SK-N-SH (cell line): ENCODE measurements at regions not wholly inside any gene's neighbourhood (a gene's known extent, or its start where the extent isn't known, plus 50 kb on each side); places are given as distances from the start of the nearest gene placed in this dataset.

Experiments used
- CTCF ChIA-PET: fragments of 300-600, 350-600 bp; formaldehyde crosslinking; extraction: SDS; loops from one replicate; lab custom pipeline; 2021; lab: Yijun Ruan, JAX
- POLR2A ChIA-PET: fragments of 350-600 bp; sonication (Branson Sonifier 250); formaldehyde crosslinking; extraction: SDS; loops from one replicate; lab custom pipeline; 2020; ENCODE audit warnings: antibody characterized with exemption, inconsistent platforms; lab: Yijun Ruan, JAX
- DNase-seq: peaks from one replicate; pipeline ENCODE4 v3.0.0; 2012
- H2AFZ ChIP-seq: fragments of 200-600 bp; sonication (generic); 2 replicates; pipeline ENCODE4 v1.8.1; 2016; ENCODE audit warnings: antibody characterized with exemption, mild to moderate bottlenecking, low read depth
- H3F3A ChIP-seq: fragments of 200-600 bp; sonication (generic); replicated peaks from 2 replicates; pipeline ENCODE3; 2016; ENCODE audit warnings: antibody characterized with exemption, mild to moderate bottlenecking; ENCODE audit not compliant: insufficient read depth
- H3K27ac ChIP-seq, 2 experiments: fragments of 200-500 bp in 1 of 2; fragments of 200-600 bp in 1 of 2; sonication (Bioruptor generic) in 1 of 2; sonication (generic), shearing (Covaris generic) in 1 of 2; 2 replicates each; pipeline versions ENCODE4 v1.5.1 to v1.6.1; 2014 to 2016; ENCODE audit warnings: low read depth in 2 of 2, inconsistent platforms in 1 of 2, low read length in 1 of 2, mild to moderate bottlenecking in 1 of 2, mixed read lengths in 1 of 2
- H3K27me3 ChIP-seq: fragments of 200-600 bp; sonication (generic), shearing (Covaris generic); 2 replicates; pipeline ENCODE4 v1.6.1; 2016; ENCODE audit warnings: mixed run types; ENCODE audit not compliant: insufficient read depth
- H3K36me3 ChIP-seq, 2 experiments: fragments of 200-500 bp in 1 of 2; fragments of 200-600 bp in 1 of 2; sonication (Bioruptor generic) in 1 of 2; sonication (generic) in 1 of 2; replicated peaks in 1 of 2; 2 replicates each; pipeline versions ENCODE3 to v1.5.1; 2014 to 2016; ENCODE audit warnings: low read length in 1 of 2, mild to moderate bottlenecking in 1 of 2; ENCODE audit not compliant: insufficient read depth in 2 of 2, control insufficient read depth in 1 of 2
- H3K4me1 ChIP-seq, 2 experiments: fragments of 200-500 bp in 1 of 2; fragments of 200-600 bp in 1 of 2; sonication (Bioruptor generic) in 1 of 2; sonication (generic), shearing (Covaris generic) in 1 of 2; 2 replicates each; pipeline versions ENCODE4 v1.5.1 to v1.6.1; 2014 to 2016; ENCODE audit warnings: low read depth in 1 of 2, low read length in 1 of 2, mixed run types in 1 of 2; ENCODE audit not compliant: insufficient read depth in 2 of 2, control insufficient read depth in 1 of 2
- H3K4me2 ChIP-seq: fragments of 200-600 bp; sonication (generic), shearing (Covaris generic); 2 replicates; pipeline ENCODE4 v1.6.1; 2017; ENCODE audit warnings: mixed run types
- H3K4me3 ChIP-seq, 2 experiments: fragments of 200-500 bp in 1 of 2; fragments of 200-600 bp in 1 of 2; sonication (Bioruptor generic) in 1 of 2; sonication (generic), shearing (Covaris generic) in 1 of 2; 2 replicates each; pipeline versions ENCODE4 v1.5.1 to v1.8.1; 2014 to 2016; ENCODE audit warnings: low read depth in 2 of 2, inconsistent platforms in 1 of 2, low read length in 1 of 2, mild to moderate bottlenecking in 1 of 2, mixed read lengths in 1 of 2, moderate library complexity in 1 of 2
- H3K79me2 ChIP-seq: fragments of 200-600 bp; sonication (generic); 2 replicates; pipeline ENCODE4 v1.8.1; 2017; ENCODE audit warnings: mild to moderate bottlenecking; ENCODE audit not compliant: insufficient read depth
- H3K9ac ChIP-seq: fragments of 200-600 bp; sonication (generic); 2 replicates; pipeline ENCODE4 v1.6.1; 2017; ENCODE audit warnings: mixed run types
- H3K9me2 ChIP-seq: fragments of 200-600 bp; sonication (generic); 2 replicates; pipeline ENCODE4 v1.6.1; 2017; ENCODE audit warnings: mixed run types
- H3K9me3 ChIP-seq: fragments of 200-600 bp; sonication (generic); 2 replicates; pipeline ENCODE4 v1.6.1; 2017; ENCODE audit warnings: mixed run types, mild to moderate bottlenecking, moderate library complexity
- H4K20me1 ChIP-seq: fragments of 200-600 bp; sonication (generic); 2 replicates; pipeline ENCODE4 v1.6.1; 2017; ENCODE audit warnings: mild to moderate bottlenecking, mixed run types; ENCODE audit not compliant: insufficient read depth
- CHD2 ChIP-seq: fragments of 150-350 bp; IDR thresholded peaks from 2 replicates; pipeline ENCODE4 v1.6.1; 2018; ENCODE audit warnings: low read length; ENCODE audit not compliant: partially characterized antibody
- CTCF ChIP-seq: fragments of 200-600 bp; sonication (generic); IDR thresholded peaks from 2 replicates; pipeline ENCODE4 v1.6.1; 2017; ENCODE audit warnings: antibody characterized with exemption, mild to moderate bottlenecking, moderate library complexity
- ELF1 ChIP-seq: IDR thresholded peaks from 2 replicates; pipeline ENCODE4 v1.4.0; 2012
- EP300 ChIP-seq, 2 experiments: IDR thresholded peaks; 2 replicates each; pipeline versions ENCODE4 v1.4.0 to v1.6.1; 2012; ENCODE audit warnings: borderline replicate concordance in 1 of 2, low read depth in 1 of 2, low read length in 1 of 2
- EZH2phosphoT487 ChIP-seq: fragments of 200-600 bp; sonication (generic); IDR thresholded peaks from 2 replicates; pipeline ENCODE4 v1.6.1; 2017; ENCODE audit warnings: low read depth, mixed run types, mild to moderate bottlenecking, antibody characterized with exemption, moderate library complexity, borderline replicate concordance
- FOSL2 ChIP-seq: IDR thresholded peaks from 2 replicates; pipeline ENCODE4 v1.4.0; 2012; ENCODE audit warnings: low read depth, mild to moderate bottlenecking, moderate library complexity, borderline replicate concordance
- FOXJ3 ChIP-seq: sonication (generic); formaldehyde crosslinking; IDR thresholded peaks from 2 replicates; pipeline ENCODE4 v1.5.1; 2020; ENCODE audit warnings: mild to moderate bottlenecking, missing genetic modification reagents
- FOXM1 ChIP-seq: IDR thresholded peaks from 2 replicates; pipeline ENCODE4 v1.4.0; 2012; ENCODE audit warnings: low read depth, mild to moderate bottlenecking
- GABPA ChIP-seq: IDR thresholded peaks from 2 replicates; pipeline ENCODE4 v1.4.0; 2012; ENCODE audit warnings: low read depth, mild to moderate bottlenecking
- GATA2 ChIP-seq: sonication (generic); formaldehyde crosslinking; IDR thresholded peaks from 2 replicates; pipeline ENCODE4 v1.5.0; 2020; ENCODE audit warnings: mild to moderate bottlenecking, missing genetic modification reagents
- IRF3 ChIP-seq: fragments of 150-350 bp; IDR thresholded peaks from 2 replicates; pipeline ENCODE4 v1.6.1; 2016; ENCODE audit warnings: mild to moderate bottlenecking, low read depth, low read length
- JUND ChIP-seq: IDR thresholded peaks from 2 replicates; pipeline ENCODE4 v1.4.0; 2012
- MAX ChIP-seq: IDR thresholded peaks from 2 replicates; pipeline ENCODE4 v1.4.0; 2012; ENCODE audit warnings: low read depth
- NRF1 ChIP-seq: IDR thresholded peaks from 2 replicates; pipeline ENCODE4 v1.6.1; 2012; ENCODE audit warnings: low read depth, mild to moderate bottlenecking, low read length
- RAD21 ChIP-seq: IDR thresholded peaks from 2 replicates; pipeline ENCODE4 v1.6.1; 2012; ENCODE audit warnings: mild to moderate bottlenecking, low read length
- RCOR1 ChIP-seq: fragments of 150-350 bp; IDR thresholded peaks from 2 replicates; pipeline ENCODE4 v1.6.1; 2017; ENCODE audit warnings: antibody characterized with exemption, low read length
- REST ChIP-seq: IDR thresholded peaks from 2 replicates; pipeline ENCODE4 v1.6.1; 2012; ENCODE audit warnings: mild to moderate bottlenecking, low read depth, low read length, moderate library complexity
- SIN3A ChIP-seq: IDR thresholded peaks from 2 replicates; pipeline ENCODE4 v1.6.1; 2012; ENCODE audit warnings: low read depth, mild to moderate bottlenecking, low read length, moderate library complexity, borderline replicate concordance
- TAF1 ChIP-seq: IDR thresholded peaks from 2 replicates; pipeline ENCODE4 v1.6.1; 2012; ENCODE audit warnings: low read depth, mild to moderate bottlenecking, low read length, moderate library complexity, borderline replicate concordance
- TEAD4 ChIP-seq: IDR thresholded peaks from 2 replicates; pipeline ENCODE4 v1.4.0; 2012; ENCODE audit warnings: mild to moderate bottlenecking, borderline replicate concordance; ENCODE audit not compliant: insufficient read depth
- ZBTB33 ChIP-seq: IDR thresholded peaks from 2 replicates; pipeline ENCODE4 v1.4.0; 2012; ENCODE audit warnings: low read depth, borderline replicate concordance
- WGBS: methylation state at CpG from one replicate; pipeline ENCODE4 v1.1.6; 2017; ENCODE audit warnings: low lambda C conversion rate; 5-methylcytosine and 5-hydroxymethylcytosine counted together

GRCh38 chr1:62954758-62955157 is 170.8 kb downstream of the ATG4C start:
- Histone ChIP-seq H3K9ac (no peak overlapping the region), H4K20me1 (no peaks in the 10 kb centered on the region), H3K27ac (no peak overlapping the region), H3K4me3 (no peak overlapping the region), H2AFZ (no peak overlapping the region), H3K27me3 (no peaks in the 10 kb centered on the region; the same call in 1 of the 2 replicates), H3K9me3 (no peaks in the 10 kb centered on the region), H3K36me3 (no peaks in the 10 kb centered on the region), H3K4me2 (no peak overlapping the region), H3K4me1 (no peaks in the 10 kb centered on the region), H3K9me2 (peaks cover 3% of the 10 kb centered on the region; the same call in 1 of the 2 replicates), H3K79me2 (no peaks in the 10 kb centered on the region), H3F3A (no peaks in the 10 kb centered on the region)
- no peak for DNase-seq
- ChIA-PET CTCF (interaction anchor here (2.6 kb wide), 1 partner anchor 8 kb away, joined by 13 read pairs; no protein-coding TSS in a partner anchor), POLR2A (no interaction called here)
- WGBS = 46% methylated on average over 7 of the region's 7 CpGs
- TF ChIP-seq SIN3A (no peak), FOSL2 (no peak), EP300 (IDR thresholded peaks at IDR 0.05; ENCODE audit: borderline replicate concordance in 1 of 2, low read depth in 1 of 2, low read length in 1 of 2) (no peak), RAD21 (no peak), MAX (no peak), CTCF (no peak), CHD2 (no peak), ZBTB33 (no peak), NRF1 (no peak), IRF3 (no peak), FOXJ3 (no peak)

- H3K79me2 ChIP-seq = no peaks in the 10 kb centered on the region
- H3K9ac ChIP-seq = no peak overlapping the region
- no peak overlapping the region for H3K4me2 ChIP-seq
- no peaks in the 10 kb centered on the region for H3K9me3 ChIP-seq
- ChIA-PET POLR2A (no interaction called here), CTCF (no interaction called here)
- H3K4me3 ChIP-seq = no peak overlapping the region
- no peaks in the 10 kb centered on the region for H3F3A ChIP-seq
- no peaks in the 10 kb centered on the region for H3K4me1 ChIP-seq
- H3K27ac ChIP-seq = no peak overlapping the region
- no peak for DNase-seq
- 35% methylated on average over 1 of the region's 1 CpG for WGBS
- H2AFZ ChIP-seq = no peak overlapping the region
- H4K20me1 ChIP-seq = no peaks in the 10 kb centered on the region
- H3K9me2 ChIP-seq = peaks cover under 1% of the 10 kb centered on the region; the same call in 1 of the 2 replicates
- H3K36me3 ChIP-seq = no peaks in the 10 kb centered on the region
- H3K27me3 ChIP-seq = no peaks in the 10 kb centered on the region; the same call in 1 of the 2 replicates
- TF ChIP-seq FOXM1 (no peak), GABPA (no peak), RCOR1 (no peak), EZH2phosphoT487 (no peak), REST (no peak), ELF1 (no peak), TEAD4 (no peak), NRF1 (no peak), JUND (no peak), FOXJ3 (no peak), TAF1 (no peak), GATA2 (CRISPR knock-in tag) (no peak)
Observed at GRCh38 chr1:62955666-62956065, 171.7 kb downstream of the ATG4C start.
